MCF 10A (cell line): ENCODE measurements at regions not wholly inside any gene's neighbourhood (a gene's known extent, or its start where the extent isn't known, plus 50 kb on each side); places are given as distances from the start of the nearest gene placed in this dataset.

Experiments
- BruUV-seq: library from RNA; stranded (reverse); fragments of 400-500 nt; replicated peaks from 2 replicates; lab custom pipeline; 2021; lab: Mats Ljungman, UMichigan
- CTCF ChIA-PET: fragments of 300-600 bp; sonication (Branson Sonifier 250); formaldehyde crosslinking; extraction: SDS; loops from one replicate; lab custom pipeline; 2021; ENCODE audit warnings: antibody characterized with exemption, inconsistent platforms; lab: Yijun Ruan, JAX
- POLR2A ChIA-PET: fragments of 300-600, 350-650 bp; sonication (Branson Sonifier 250); formaldehyde crosslinking; extraction: SDS; loops from one replicate; lab custom pipeline; 2020; ENCODE audit warnings: antibody characterized with exemption, inconsistent platforms; lab: Yijun Ruan, JAX
- DNase-seq: peaks from one replicate; pipeline ENCODE4 v3.0.0-alpha.2; 2018; ENCODE audit not compliant: unreplicated experiment
- H3K27ac Mint-ChIP-seq: one replicate; pipeline ENCODE4 v1.8.0; 2022; ENCODE audit warnings: mild to moderate bottlenecking, low read depth, mixed read lengths; ENCODE audit not compliant: unreplicated experiment
- H3K27me3 Mint-ChIP-seq: one replicate; pipeline ENCODE4 v1.8.0; 2022; ENCODE audit warnings: mixed read lengths; ENCODE audit not compliant: insufficient read depth, unreplicated experiment
- H3K36me3 Mint-ChIP-seq: one replicate; pipeline ENCODE4 v1.8.0; 2022; ENCODE audit warnings: mild to moderate bottlenecking, moderate library complexity, mixed read lengths; ENCODE audit not compliant: insufficient read depth, unreplicated experiment
- H3K4me1 Mint-ChIP-seq: one replicate; pipeline ENCODE4 v1.8.0; 2022; ENCODE audit warnings: mixed read lengths; ENCODE audit not compliant: insufficient read depth, unreplicated experiment
- H3K4me3 Mint-ChIP-seq: one replicate; pipeline ENCODE4 v1.8.0; 2022; ENCODE audit warnings: mild to moderate bottlenecking, moderate library complexity, mixed read lengths; ENCODE audit not compliant: unreplicated experiment
- H3K9me3 Mint-ChIP-seq: one replicate; pipeline ENCODE4 v1.8.0; 2022; ENCODE audit warnings: mixed read lengths; ENCODE audit not compliant: unreplicated experiment
- intact Hi-C: fragments of 100-400 bp; cut with micrococcal nuclease; formaldehyde crosslinking; loops from 2 replicates; pipeline ENCODE4 v1.14.1; 2022
- TF ChIP-seq, protein P1 (sequence below): fragments of 200-600 bp; IDR thresholded peaks from one replicate; pipeline ENCODE4 v1.8.0; 2022; ENCODE audit warnings: antibody characterized with exemption, mild to moderate bottlenecking; ENCODE audit not compliant: unreplicated experiment

DNA sequence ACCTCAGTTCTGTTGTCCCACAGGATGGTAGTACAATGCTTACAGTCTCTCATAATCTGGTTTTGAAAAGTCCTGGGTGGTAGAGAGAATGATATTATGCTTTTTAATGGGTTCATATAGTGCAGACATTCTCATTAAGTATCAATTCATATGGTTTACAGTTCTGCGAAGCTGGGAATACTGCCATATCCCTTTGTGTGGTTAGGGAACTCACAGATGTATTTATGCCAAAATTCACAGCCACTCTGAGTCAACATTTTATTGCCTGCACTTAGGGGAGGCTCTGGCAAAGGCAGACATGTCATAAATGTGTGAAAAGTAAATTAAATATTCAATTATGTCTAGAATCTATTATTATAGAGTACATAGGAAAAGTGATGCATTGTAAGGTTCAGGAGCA is 808.2 kb downstream of the SUCLG1 start:
- BruUV-seq, result no TSS peak
- intact Hi-C loops, result no loop called here
- Mint-ChIP-seq H3K4me3 (no peak overlapping the region), H3K9me3 (no peaks in the 10 kb centered on the region), H3K27me3 (no peaks in the 10 kb centered on the region), H3K36me3 (no peaks in the 10 kb centered on the region), H3K4me1 (peaks cover 7% of the 10 kb centered on the region), H3K27ac (no peak overlapping the region)
- CTCF ChIA-PET, result interaction anchor here (0.7 kb wide), 1 partner anchor 153 kb away, joined by 3 read pairs; no protein-coding TSS in a partner anchor
- POLR2A ChIA-PET, result no interaction called here
- TF ChIP-seq, protein P1, sequence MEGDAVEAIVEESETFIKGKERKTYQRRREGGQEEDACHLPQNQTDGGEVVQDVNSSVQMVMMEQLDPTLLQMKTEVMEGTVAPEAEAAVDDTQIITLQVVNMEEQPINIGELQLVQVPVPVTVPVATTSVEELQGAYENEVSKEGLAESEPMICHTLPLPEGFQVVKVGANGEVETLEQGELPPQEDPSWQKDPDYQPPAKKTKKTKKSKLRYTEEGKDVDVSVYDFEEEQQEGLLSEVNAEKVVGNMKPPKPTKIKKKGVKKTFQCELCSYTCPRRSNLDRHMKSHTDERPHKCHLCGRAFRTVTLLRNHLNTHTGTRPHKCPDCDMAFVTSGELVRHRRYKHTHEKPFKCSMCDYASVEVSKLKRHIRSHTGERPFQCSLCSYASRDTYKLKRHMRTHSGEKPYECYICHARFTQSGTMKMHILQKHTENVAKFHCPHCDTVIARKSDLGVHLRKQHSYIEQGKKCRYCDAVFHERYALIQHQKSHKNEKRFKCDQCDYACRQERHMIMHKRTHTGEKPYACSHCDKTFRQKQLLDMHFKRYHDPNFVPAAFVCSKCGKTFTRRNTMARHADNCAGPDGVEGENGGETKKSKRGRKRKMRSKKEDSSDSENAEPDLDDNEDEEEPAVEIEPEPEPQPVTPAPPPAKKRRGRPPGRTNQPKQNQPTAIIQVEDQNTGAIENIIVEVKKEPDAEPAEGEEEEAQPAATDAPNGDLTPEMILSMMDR, result no peak
- peak; percentile 53 for DNase-seq

- no TSS peak for BruUV-seq
- DNase-seq, result peak; percentile 7
- no peak overlapping the region for H3K4me3 Mint-ChIP-seq
- CTCF ChIA-PET, result interaction anchor here (0.7 kb wide), 1 partner anchor 154 kb away, joined by 3 read pairs; no protein-coding TSS in a partner anchor
- TF ChIP-seq, protein P1, result no peak
- no peak overlapping the region for H3K27ac Mint-ChIP-seq
- POLR2A ChIA-PET, result no interaction called here
- intact Hi-C loops, result no loop called here
- H3K9me3 Mint-ChIP-seq, result no peaks in the 10 kb centered on the region
- H3K36me3 Mint-ChIP-seq, result no peaks in the 10 kb centered on the region
- H3K27me3 Mint-ChIP-seq, result no peaks in the 10 kb centered on the region
- peaks cover 7% of the 10 kb centered on the region for H3K4me1 Mint-ChIP-seq
Observed at GRCh38 chr2:83650161-83650560, 808.9 kb downstream of the SUCLG1 start.

DNA sequence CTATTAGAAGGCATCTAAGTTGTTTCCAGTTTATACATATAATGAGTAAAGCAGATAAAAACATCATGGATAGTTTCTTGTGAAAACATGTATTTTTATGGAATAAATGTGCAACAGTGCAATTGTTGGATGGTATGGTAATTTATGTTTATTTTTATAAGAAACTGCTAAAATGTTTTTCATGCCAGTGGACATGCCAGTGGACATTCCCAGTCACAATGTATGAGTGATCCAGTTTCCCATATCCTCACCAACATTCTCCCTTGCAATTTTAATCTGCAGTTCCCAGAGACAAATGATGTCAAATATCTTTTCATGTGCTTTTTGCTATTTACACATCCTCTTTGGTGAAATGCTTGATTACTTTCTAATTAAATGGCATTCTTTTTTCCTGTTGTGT is 818.6 kb downstream of the SUCLG1 start:
- no TSS peak for BruUV-seq

DNA sequence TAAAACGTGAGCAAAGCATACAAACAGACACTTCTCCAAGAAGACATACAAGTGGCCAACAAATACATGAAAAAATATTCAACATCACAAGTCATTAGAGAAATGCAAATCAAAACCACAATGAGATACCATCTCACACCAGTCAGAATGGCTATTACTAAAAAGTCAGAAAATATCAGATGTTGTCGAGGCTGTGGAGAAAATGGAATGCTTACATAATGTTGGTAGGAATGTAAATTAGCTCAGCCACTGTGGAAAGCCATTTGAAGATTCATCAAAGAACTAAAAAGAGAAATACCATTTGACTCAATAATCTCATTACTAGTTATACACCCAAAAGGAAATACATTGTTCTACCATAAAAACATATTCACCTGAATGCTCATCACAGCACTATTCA is 825.7 kb downstream of the SUCLG1 start:
- BruUV-seq, result no TSS peak
- H3K9me3 Mint-ChIP-seq, result peaks cover 6% of the 10 kb centered on the region
- intact Hi-C loops, result no loop called here
- TF ChIP-seq, protein P1, result no peak
- no peaks in the 10 kb centered on the region for H3K27me3 Mint-ChIP-seq
- DNase-seq, result no peak
- ChIA-PET CTCF (interaction anchor here (0.6 to 0.7 kb wide), 3 partner anchors 9 to 237 kb away, joined by 3 to 4 read pairs (median 3); no protein-coding TSS in a partner anchor), POLR2A (interaction anchor here (0.8 kb wide), 1 partner anchor 149 kb away, joined by 3 read pairs; no protein-coding TSS in a partner anchor)
- H3K36me3 Mint-ChIP-seq, result no peaks in the 10 kb centered on the region
- no peaks in the 10 kb centered on the region for H3K4me1 Mint-ChIP-seq
- no peak overlapping the region for H3K27ac Mint-ChIP-seq
- H3K4me3 Mint-ChIP-seq, result no peak overlapping the region

More for the DNA sequence above, 818.6 kb downstream of the SUCLG1 start:
- Mint-ChIP-seq H3K4me3 (no peak overlapping the region), H3K36me3 (no peaks in the 10 kb centered on the region), H3K27me3 (no peaks in the 10 kb centered on the region), H3K27ac (no peak overlapping the region), H3K4me1 (no peaks in the 10 kb centered on the region), H3K9me3 (no peaks in the 10 kb centered on the region)
- DNase-seq, result no peak
- ChIA-PET CTCF (no interaction called here), POLR2A (no interaction called here)
- TF ChIP-seq, protein P1, result no peak
- intact Hi-C loops, result no loop called here
